GM23338 (cell line): ENCODE measurements at regions not wholly inside any gene's neighbourhood (a gene's known extent, or its start where the extent isn't known, plus 50 kb on each side); places are given as distances from the start of the nearest gene placed in this dataset.

Experiments used
- ATAC-seq: fragments of 200-7000 bp; cut with Tn5 transposase; 3 replicates; pipeline ENCODE4 v1.9.1; 2020
- DNase-seq: peaks from one replicate; pipeline ENCODE4 v3.0.0-alpha.2; 2015; ENCODE audit warnings: low spot score
- H2AFZ ChIP-seq: fragments of 200-600 bp; sonication (generic); 2 replicates; pipeline ENCODE4 v1.8.0; 2016; ENCODE audit warnings: antibody characterized with exemption, mild to moderate bottlenecking, moderate library complexity
- H3F3A ChIP-seq: fragments of 200-600 bp; sonication (generic); replicated peaks from 2 replicates; pipeline ENCODE4 v1.8.0; 2017; ENCODE audit warnings: antibody characterized with exemption, mixed run types, low read depth
- H3K27ac ChIP-seq: fragments of 200-600 bp; sonication (generic); 2 replicates; pipeline ENCODE4 v1.6.1; 2016; ENCODE audit warnings: low read depth
- H3K27me3 ChIP-seq: fragments of 200-600 bp; sonication (generic); 2 replicates; pipeline ENCODE4 v1.8.0; 2016; ENCODE audit warnings: mild to moderate bottlenecking, mixed run types, moderate library complexity; ENCODE audit not compliant: insufficient read depth
- H3K36me3 ChIP-seq: fragments of 200-600 bp; sonication (generic); 2 replicates; pipeline ENCODE4 v1.8.0; 2016; ENCODE audit warnings: mild to moderate bottlenecking; ENCODE audit not compliant: insufficient read depth
- H3K4me1 ChIP-seq: fragments of 200-600 bp; sonication (generic); 2 replicates; pipeline ENCODE4 v1.8.0; 2016; ENCODE audit warnings: mild to moderate bottlenecking, moderate library complexity; ENCODE audit not compliant: insufficient read depth
- H3K4me2 ChIP-seq: fragments of 200-600 bp; sonication (generic); 2 replicates; pipeline ENCODE4 v1.7.1; 2017; ENCODE audit warnings: mixed run types
- H3K4me3 ChIP-seq: fragments of 200-600 bp; sonication (generic); 2 replicates; pipeline ENCODE4 v1.6.1; 2016; ENCODE audit warnings: mixed run types
- H3K79me2 ChIP-seq: fragments of 200-600 bp; sonication (generic); replicated peaks from 2 replicates; pipeline ENCODE4 v1.8.0; 2017; ENCODE audit warnings: mild to moderate bottlenecking; ENCODE audit not compliant: insufficient read depth
- H3K9me2 ChIP-seq: fragments of 200-600 bp; sonication (generic); 2 replicates; pipeline ENCODE4 v1.8.0; 2017; ENCODE audit not compliant: insufficient read depth
- H4K20me1 ChIP-seq: fragments of 200-600 bp; sonication (generic); replicated peaks from 2 replicates; pipeline ENCODE4 v1.8.0; 2017; ENCODE audit warnings: mild to moderate bottlenecking; ENCODE audit not compliant: insufficient read depth
- H3K27ac Mint-ChIP-seq: 2 replicates; pipeline ENCODE4 v1.8.0; 2020; ENCODE audit warnings: inconsistent platforms, mild to moderate bottlenecking, moderate library complexity, mixed read lengths
- H3K27me3 Mint-ChIP-seq: 3 replicates; pipeline ENCODE4 v1.8.0; 2022; ENCODE audit warnings: low read depth, mild to moderate bottlenecking, moderate library complexity, mixed read lengths, inconsistent platforms; ENCODE audit not compliant: insufficient read depth, poor library complexity
- H3K36me3 Mint-ChIP-seq: 3 replicates; pipeline ENCODE4 v1.8.0; 2021; ENCODE audit warnings: low read depth, mild to moderate bottlenecking, inconsistent platforms, moderate library complexity, mixed read lengths
- H3K4me1 Mint-ChIP-seq: 3 replicates; pipeline ENCODE4 v1.8.0; 2020; ENCODE audit warnings: mild to moderate bottlenecking, inconsistent platforms, mixed read lengths
- H3K4me3 Mint-ChIP-seq: 3 replicates; pipeline ENCODE4 v1.8.0; 2021; ENCODE audit warnings: moderate library complexity, mild to moderate bottlenecking, inconsistent platforms, mixed read lengths
- H3K9me3 Mint-ChIP-seq: 3 replicates; pipeline ENCODE4 v1.8.0; 2020; ENCODE audit warnings: moderate library complexity, mild to moderate bottlenecking, inconsistent platforms, mixed read lengths
- CREB1 ChIP-seq: fragments of 250-450 bp; sonication (Bioruptor Pico); IDR thresholded peaks from 2 replicates; pipeline ENCODE4 v1.5.0; 2020; ENCODE audit warnings: low read depth, mild to moderate bottlenecking, moderate library complexity
- EZH2 ChIP-seq: fragments of 200-600 bp; sonication (generic); IDR thresholded peaks from one replicate; pipeline ENCODE4 v1.8.0; 2017; ENCODE audit warnings: antibody characterized with exemption, mild to moderate bottlenecking, low read depth; ENCODE audit not compliant: unreplicated experiment
- EZH2phosphoT487 ChIP-seq: fragments of 200-600 bp; sonication (generic); IDR thresholded peaks from one replicate; pipeline ENCODE4 v1.8.1; 2018; ENCODE audit warnings: antibody characterized with exemption; ENCODE audit not compliant: unreplicated experiment
- JUNB ChIP-seq: IDR thresholded peaks from one replicate; pipeline ENCODE4 v1.6.1; 2016; ENCODE audit warnings: antibody characterized with exemption; ENCODE audit not compliant: unreplicated experiment
- NANOG ChIP-seq: IDR thresholded peaks from 2 replicates; pipeline ENCODE4 v1.6.1; 2016; ENCODE audit warnings: antibody characterized with exemption, borderline replicate concordance
- POLR2AphosphoS5 ChIP-seq: IDR thresholded peaks from 2 replicates; pipeline ENCODE4 v1.6.1; 2016; ENCODE audit warnings: antibody characterized with exemption, low read depth
- STAT1 ChIP-seq: IDR thresholded peaks from one replicate; pipeline ENCODE4 v1.6.1; 2016; ENCODE audit warnings: antibody characterized with exemption; ENCODE audit not compliant: unreplicated experiment
- ZNF114 ChIP-seq: fragments of 250-450 bp; sonication (Bioruptor Pico); IDR thresholded peaks from 2 replicates; pipeline ENCODE4 v1.5.0; 2020; ENCODE audit warnings: mild to moderate bottlenecking, moderate library complexity
- ZNF331 ChIP-seq: fragments of 250-450 bp; sonication (Bioruptor Pico); IDR thresholded peaks from 2 replicates; pipeline ENCODE4 v1.5.0; 2020; ENCODE audit warnings: low read depth, mild to moderate bottlenecking, moderate library complexity
- TF ChIP-seq, protein P1 (sequence below): IDR thresholded peaks from one replicate; pipeline ENCODE4 v1.6.1; 2018; ENCODE audit warnings: antibody characterized with exemption; ENCODE audit not compliant: unreplicated experiment
- TF ChIP-seq, protein P2 (sequence below): IDR thresholded peaks from 2 replicates; pipeline ENCODE4 v1.6.1; 2016; ENCODE audit warnings: antibody characterized with exemption
- TF ChIP-seq, protein P3 (sequence below): fragments of 250-450 bp; sonication (Bioruptor Pico); IDR thresholded peaks from 2 replicates; pipeline ENCODE4 v1.5.0; 2020; ENCODE audit warnings: mild to moderate bottlenecking, moderate library complexity
- TF ChIP-seq, protein P4 (sequence below), 2 experiments: fragments of 200-600 bp in 1 of 2; sonication (generic) in 1 of 2; conservative IDR thresholded peaks; 2 replicates each; pipeline versions ENCODE4 v1.5.1 to v1.6.1; 2016 to 2017; ENCODE audit warnings: antibody characterized with exemption in 2 of 2, low read depth in 2 of 2, mild to moderate bottlenecking in 2 of 2, moderate library complexity in 1 of 2

DNA sequence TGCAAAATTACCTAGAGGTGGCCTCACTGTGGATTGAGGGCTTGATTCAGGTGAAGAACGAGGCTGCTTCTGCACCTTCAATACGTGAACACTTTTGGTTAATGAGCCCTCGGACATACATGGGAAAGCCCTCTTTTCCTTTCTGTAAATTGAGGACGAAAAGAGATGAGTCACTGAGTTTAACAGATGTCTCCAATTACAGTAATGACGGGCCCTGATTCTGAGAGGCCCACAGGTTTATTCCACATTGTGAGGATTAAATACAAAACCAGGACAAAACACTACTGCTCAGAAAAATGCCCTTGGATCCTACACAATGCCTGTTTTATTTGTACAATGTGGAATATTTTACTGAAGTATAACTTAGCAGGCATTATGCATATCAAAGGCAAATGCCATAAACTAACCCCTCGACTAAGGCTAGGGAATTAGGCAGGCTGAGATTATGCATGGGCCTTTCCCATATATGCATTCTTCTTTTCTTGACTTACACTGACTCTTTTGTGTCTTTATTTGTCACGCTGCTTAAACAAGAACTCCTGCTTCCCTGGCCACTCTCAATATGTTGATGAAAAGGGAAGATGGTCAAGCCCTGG is 819.9 kb downstream of the OLFM4 start:
- Histone ChIP-seq H3K4me1 (peaks cover 5% of the 10 kb centered on the region; the same call in 1 of the 2 replicates), H3K4me3 (no peak overlapping the region), H2AFZ (0 out of 2 replicates have a peak overlapping the region, but pooled peaks have one; percentile 38), H3K27ac (no peak overlapping the region), H4K20me1 (no peaks in the 10 kb centered on the region), H3K36me3 (no peaks in the 10 kb centered on the region), H3F3A (no peaks in the 10 kb centered on the region), H3K79me2 (no peaks in the 10 kb centered on the region), H3K4me2 (no peak overlapping the region), H3K27me3 (no peaks in the 10 kb centered on the region), H3K9me2 (no peaks in the 10 kb centered on the region)
- peaks cover 2% of the 10 kb centered on the region for H3K27me3 Mint-ChIP-seq
- H3K4me3 Mint-ChIP-seq = no peak overlapping the region
- no peak; the same call in 1 of the 3 replicates for ATAC-seq
- DNase-seq = no peak
- peak overlapping the region; percentile 6; the same call in 1 of the 2 replicates for H3K27ac Mint-ChIP-seq
- TF ChIP-seq, protein P1, sequence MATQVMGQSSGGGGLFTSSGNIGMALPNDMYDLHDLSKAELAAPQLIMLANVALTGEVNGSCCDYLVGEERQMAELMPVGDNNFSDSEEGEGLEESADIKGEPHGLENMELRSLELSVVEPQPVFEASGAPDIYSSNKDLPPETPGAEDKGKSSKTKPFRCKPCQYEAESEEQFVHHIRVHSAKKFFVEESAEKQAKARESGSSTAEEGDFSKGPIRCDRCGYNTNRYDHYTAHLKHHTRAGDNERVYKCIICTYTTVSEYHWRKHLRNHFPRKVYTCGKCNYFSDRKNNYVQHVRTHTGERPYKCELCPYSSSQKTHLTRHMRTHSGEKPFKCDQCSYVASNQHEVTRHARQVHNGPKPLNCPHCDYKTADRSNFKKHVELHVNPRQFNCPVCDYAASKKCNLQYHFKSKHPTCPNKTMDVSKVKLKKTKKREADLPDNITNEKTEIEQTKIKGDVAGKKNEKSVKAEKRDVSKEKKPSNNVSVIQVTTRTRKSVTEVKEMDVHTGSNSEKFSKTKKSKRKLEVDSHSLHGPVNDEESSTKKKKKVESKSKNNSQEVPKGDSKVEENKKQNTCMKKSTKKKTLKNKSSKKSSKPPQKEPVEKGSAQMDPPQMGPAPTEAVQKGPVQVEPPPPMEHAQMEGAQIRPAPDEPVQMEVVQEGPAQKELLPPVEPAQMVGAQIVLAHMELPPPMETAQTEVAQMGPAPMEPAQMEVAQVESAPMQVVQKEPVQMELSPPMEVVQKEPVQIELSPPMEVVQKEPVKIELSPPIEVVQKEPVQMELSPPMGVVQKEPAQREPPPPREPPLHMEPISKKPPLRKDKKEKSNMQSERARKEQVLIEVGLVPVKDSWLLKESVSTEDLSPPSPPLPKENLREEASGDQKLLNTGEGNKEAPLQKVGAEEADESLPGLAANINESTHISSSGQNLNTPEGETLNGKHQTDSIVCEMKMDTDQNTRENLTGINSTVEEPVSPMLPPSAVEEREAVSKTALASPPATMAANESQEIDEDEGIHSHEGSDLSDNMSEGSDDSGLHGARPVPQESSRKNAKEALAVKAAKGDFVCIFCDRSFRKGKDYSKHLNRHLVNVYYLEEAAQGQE = no peak
- TF ChIP-seq ZNF114 (no peak), EZH2phosphoT487 (no peak), ZNF331 (no peak), CREB1 (CRISPR knock-in tag) (no peak), STAT1 (no peak), NANOG (no peak), JUNB (no peak), POLR2AphosphoS5 (no peak), EZH2 (no peak)
- TF ChIP-seq, protein P2, sequence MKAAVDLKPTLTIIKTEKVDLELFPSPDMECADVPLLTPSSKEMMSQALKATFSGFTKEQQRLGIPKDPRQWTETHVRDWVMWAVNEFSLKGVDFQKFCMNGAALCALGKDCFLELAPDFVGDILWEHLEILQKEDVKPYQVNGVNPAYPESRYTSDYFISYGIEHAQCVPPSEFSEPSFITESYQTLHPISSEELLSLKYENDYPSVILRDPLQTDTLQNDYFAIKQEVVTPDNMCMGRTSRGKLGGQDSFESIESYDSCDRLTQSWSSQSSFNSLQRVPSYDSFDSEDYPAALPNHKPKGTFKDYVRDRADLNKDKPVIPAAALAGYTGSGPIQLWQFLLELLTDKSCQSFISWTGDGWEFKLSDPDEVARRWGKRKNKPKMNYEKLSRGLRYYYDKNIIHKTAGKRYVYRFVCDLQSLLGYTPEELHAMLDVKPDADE = no peak
- TF ChIP-seq, protein P3, sequence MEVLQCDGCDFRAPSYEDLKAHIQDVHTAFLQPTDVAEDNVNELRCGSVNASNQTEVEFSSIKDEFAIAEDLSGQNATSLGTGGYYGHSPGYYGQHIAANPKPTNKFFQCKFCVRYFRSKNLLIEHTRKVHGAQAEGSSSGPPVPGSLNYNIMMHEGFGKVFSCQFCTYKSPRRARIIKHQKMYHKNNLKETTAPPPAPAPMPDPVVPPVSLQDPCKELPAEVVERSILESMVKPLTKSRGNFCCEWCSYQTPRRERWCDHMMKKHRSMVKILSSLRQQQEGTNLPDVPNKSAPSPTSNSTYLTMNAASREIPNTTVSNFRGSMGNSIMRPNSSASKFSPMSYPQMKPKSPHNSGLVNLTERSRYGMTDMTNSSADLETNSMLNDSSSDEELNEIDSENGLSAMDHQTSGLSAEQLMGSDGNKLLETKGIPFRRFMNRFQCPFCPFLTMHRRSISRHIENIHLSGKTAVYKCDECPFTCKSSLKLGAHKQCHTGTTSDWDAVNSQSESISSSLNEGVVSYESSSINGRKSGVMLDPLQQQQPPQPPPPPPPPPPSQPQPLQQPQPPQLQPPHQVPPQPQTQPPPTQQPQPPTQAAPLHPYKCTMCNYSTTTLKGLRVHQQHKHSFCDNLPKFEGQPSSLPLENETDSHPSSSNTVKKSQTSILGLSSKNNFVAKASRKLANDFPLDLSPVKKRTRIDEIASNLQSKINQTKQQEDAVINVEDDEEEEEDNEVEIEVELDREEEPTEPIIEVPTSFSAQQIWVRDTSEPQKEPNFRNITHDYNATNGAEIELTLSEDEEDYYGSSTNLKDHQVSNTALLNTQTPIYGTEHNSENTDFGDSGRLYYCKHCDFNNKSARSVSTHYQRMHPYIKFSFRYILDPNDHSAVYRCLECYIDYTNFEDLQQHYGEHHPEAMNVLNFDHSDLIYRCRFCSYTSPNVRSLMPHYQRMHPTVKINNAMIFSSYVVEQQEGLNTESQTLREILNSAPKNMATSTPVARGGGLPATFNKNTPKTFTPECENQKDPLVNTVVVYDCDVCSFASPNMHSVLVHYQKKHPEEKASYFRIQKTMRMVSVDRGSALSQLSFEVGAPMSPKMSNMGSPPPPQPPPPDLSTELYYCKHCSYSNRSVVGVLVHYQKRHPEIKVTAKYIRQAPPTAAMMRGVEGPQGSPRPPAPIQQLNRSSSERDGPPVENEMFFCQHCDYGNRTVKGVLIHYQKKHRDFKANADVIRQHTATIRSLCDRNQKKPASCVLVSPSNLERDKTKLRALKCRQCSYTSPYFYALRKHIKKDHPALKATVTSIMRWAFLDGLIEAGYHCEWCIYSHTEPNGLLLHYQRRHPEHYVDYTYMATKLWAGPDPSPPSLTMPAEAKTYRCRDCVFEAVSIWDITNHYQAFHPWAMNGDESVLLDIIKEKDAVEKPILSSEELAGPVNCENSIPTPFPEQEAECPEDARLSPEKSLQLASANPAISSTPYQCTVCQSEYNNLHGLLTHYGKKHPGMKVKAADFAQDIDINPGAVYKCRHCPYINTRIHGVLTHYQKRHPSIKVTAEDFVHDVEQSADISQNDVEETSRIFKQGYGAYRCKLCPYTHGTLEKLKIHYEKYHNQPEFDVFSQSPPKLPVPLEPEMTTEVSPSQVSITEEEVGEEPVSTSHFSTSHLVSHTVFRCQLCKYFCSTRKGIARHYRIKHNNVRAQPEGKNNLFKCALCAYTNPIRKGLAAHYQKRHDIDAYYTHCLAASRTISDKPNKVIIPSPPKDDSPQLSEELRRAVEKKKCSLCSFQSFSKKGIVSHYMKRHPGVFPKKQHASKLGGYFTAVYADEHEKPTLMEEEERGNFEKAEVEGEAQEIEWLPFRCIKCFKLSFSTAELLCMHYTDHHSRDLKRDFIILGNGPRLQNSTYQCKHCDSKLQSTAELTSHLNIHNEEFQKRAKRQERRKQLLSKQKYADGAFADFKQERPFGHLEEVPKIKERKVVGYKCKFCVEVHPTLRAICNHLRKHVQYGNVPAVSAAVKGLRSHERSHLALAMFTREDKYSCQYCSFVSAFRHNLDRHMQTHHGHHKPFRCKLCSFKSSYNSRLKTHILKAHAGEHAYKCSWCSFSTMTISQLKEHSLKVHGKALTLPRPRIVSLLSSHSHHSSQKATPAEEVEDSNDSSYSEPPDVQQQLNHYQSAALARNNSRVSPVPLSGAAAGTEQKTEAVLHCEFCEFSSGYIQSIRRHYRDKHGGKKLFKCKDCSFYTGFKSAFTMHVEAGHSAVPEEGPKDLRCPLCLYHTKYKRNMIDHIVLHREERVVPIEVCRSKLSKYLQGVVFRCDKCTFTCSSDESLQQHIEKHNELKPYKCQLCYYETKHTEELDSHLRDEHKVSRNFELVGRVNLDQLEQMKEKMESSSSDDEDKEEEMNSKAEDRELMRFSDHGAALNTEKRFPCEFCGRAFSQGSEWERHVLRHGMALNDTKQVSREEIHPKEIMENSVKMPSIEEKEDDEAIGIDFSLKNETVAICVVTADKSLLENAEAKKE (CRISPR knock-in tag) = no peak
- TF ChIP-seq, protein P4, sequence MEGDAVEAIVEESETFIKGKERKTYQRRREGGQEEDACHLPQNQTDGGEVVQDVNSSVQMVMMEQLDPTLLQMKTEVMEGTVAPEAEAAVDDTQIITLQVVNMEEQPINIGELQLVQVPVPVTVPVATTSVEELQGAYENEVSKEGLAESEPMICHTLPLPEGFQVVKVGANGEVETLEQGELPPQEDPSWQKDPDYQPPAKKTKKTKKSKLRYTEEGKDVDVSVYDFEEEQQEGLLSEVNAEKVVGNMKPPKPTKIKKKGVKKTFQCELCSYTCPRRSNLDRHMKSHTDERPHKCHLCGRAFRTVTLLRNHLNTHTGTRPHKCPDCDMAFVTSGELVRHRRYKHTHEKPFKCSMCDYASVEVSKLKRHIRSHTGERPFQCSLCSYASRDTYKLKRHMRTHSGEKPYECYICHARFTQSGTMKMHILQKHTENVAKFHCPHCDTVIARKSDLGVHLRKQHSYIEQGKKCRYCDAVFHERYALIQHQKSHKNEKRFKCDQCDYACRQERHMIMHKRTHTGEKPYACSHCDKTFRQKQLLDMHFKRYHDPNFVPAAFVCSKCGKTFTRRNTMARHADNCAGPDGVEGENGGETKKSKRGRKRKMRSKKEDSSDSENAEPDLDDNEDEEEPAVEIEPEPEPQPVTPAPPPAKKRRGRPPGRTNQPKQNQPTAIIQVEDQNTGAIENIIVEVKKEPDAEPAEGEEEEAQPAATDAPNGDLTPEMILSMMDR (conservative IDR thresholded peaks at IDR 0.05; ENCODE audit: low read depth in 2 of 2) = no peak
- no peaks in the 10 kb centered on the region for H3K9me3 Mint-ChIP-seq
- peaks cover 7% of the 10 kb centered on the region for H3K4me1 Mint-ChIP-seq
- no peaks in the 10 kb centered on the region for H3K36me3 Mint-ChIP-seq
